ENCODE measurements at regions not wholly inside any gene's neighbourhood (a gene's known extent, or its start where the extent isn't known, plus 50 kb on each side); places are given as distances from the start of the nearest gene placed in this dataset.
A peak's percentile ranks its signal among the peaks of the same experiment; 100 is the strongest.

DNA sequence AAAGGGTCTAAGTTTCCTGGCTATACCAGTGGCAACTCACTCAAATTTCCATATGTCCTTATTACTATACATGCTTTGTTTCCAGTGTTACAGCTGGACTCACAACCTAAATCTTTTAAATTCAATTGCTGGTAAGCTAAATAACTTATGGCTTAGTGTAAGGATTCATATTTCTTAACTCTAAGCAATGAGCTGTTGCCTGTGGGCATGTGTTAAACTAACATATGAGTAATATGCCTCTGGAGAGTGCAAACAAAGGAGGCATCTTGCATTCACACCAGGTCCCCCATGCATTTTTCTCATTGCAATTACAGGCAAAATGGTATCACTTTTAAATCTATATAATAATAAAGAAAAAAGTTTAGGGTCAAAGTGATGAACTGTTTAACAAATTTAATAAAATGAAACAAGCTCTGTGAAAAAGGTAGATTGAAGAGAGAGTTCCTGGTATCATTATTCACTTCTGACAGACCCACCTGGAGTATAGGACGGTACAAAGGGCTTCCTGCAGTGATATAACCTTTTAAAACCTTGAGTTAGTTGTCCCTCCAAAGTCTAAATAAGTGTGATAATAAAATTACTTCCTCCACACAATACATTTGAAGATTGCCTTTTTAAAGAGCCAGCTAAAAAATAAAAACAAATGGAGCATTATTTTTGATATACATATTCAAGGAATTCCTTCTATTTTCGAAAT lies 57.6 kb upstream of the HMGCLL1 start:
- DNase-seq = peak in 1 of 2 experiments; percentile 3

DNA sequence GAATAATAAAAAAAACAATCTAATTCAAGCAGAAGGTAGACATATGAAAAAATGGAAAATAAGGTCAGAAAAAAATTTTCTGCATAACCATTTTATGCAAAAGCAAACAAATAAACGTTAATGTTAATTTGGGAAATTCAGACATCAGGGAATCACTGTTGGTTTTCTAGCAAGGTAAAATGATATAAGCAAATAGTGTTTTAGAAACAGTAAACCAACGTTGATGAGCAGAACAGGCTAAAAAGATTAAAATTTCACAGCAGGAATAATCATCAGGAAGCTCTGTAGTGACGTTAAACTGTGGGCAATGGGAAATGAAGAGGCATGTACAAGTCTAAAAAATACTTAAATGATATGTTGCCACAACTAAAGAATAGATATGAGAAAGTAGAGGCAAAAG lies 54.5 kb upstream of the HMGCLL1 start:
- DNase-seq = peak in 1 of 2 experiments; percentile 4

DNA sequence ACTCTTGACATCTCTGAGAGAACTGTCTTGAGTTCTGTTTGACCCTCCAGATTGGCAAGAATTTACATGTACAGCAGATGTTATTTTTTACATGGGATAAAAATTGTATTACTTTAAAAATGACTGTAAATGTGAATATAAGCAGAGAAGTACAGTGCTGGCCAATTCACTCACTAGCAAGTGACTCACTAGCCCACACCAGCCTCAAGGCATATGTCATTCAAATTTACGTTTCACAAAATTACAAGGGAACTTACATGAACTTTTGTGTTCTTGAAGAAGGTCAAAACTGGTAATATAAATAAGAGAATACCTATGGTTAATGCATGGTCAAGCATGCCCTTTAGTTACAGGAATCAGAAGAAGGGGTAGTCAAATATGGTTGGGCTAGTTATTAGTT lies 54.0 kb upstream of the HMGCLL1 start:
- DNase-seq = no peak

Measured in NCI-H526 (cell line).